ENCODE measurements at regions not wholly inside any gene's neighbourhood (a gene's known extent, or its start where the extent isn't known, plus 50 kb on each side); places are given as distances from the start of the nearest gene placed in this dataset.
A peak's percentile ranks its signal among the peaks of the same experiment; 100 is the strongest.

GRCh38 chr9:124179196-124180071, 78.3 kb upstream of the NEK6 start:
- DNase-seq (ENCODE audit: low spot score), result no peak

GRCh38 chr9:124180557-124180956, 77.2 kb upstream of the NEK6 start:
- DNase-seq (ENCODE audit: low spot score), result no peak

- DNase-seq (ENCODE audit: low spot score), result no peak
These were observed 75.0 kb upstream of the NEK6 start for GRCh38 chr9:124182741-124183140.

GRCh38 chr9:124183772-124184171, 74.0 kb upstream of the NEK6 start:
- no peak for DNase-seq (ENCODE audit: low spot score)

GRCh38 chr9:124185413-124185812, 72.3 kb upstream of the NEK6 start:
- no peak for DNase-seq (ENCODE audit: low spot score)

GRCh38 chr9:124187311-124187710, 70.4 kb upstream of the NEK6 start:
- no peak for DNase-seq (ENCODE audit: low spot score)

- no peak for DNase-seq (ENCODE audit: low spot score)
These were observed 69.2 kb upstream of the NEK6 start for GRCh38 chr9:124188331-124189110.

- no peak for DNase-seq (ENCODE audit: low spot score)
These were observed 67.0 kb upstream of the NEK6 start for GRCh38 chr9:124190761-124191160.

GRCh38 chr9:124191691-124192395, 65.9 kb upstream of the NEK6 start:
- no peak for DNase-seq (ENCODE audit: low spot score)

- DNase-seq (ENCODE audit: low spot score), result no peak
These were observed 61.0 kb upstream of the NEK6 start for GRCh38 chr9:124196814-124197176.

- peak; percentile 70 for DNase-seq (ENCODE audit: low spot score)
These were observed 60.3 kb upstream of the NEK6 start for GRCh38 chr9:124197177-124198095.

- DNase-seq (ENCODE audit: low spot score), result no peak
These were observed 59.4 kb upstream of the NEK6 start for GRCh38 chr9:124198331-124198730.

- no peak for DNase-seq (ENCODE audit: low spot score)
These were observed 58.8 kb upstream of the NEK6 start for GRCh38 chr9:124198948-124199347.

GRCh38 chr9:124199474-124199873, 58.3 kb upstream of the NEK6 start:
- no peak for DNase-seq (ENCODE audit: low spot score)

GRCh38 chr9:124202447-124202971, 55.2 kb upstream of the NEK6 start:
- DNase-seq (ENCODE audit: low spot score), result peak; percentile 79

- DNase-seq (ENCODE audit: low spot score), result no peak
These were observed 51.9 kb upstream of the NEK6 start for GRCh38 chr9:124205686-124206352.

- DNase-seq (ENCODE audit: low spot score), result peak; percentile 63
These were observed 51.4 kb upstream of the NEK6 start for GRCh38 chr9:124206391-124206790.

All from germinal center (tissue), 1 donor.